ENCODE measurements at regions not wholly inside any gene's neighbourhood (a gene's known extent, or its start where the extent isn't known, plus 50 kb on each side); places are given as distances from the start of the nearest gene placed in this dataset.

DNA sequence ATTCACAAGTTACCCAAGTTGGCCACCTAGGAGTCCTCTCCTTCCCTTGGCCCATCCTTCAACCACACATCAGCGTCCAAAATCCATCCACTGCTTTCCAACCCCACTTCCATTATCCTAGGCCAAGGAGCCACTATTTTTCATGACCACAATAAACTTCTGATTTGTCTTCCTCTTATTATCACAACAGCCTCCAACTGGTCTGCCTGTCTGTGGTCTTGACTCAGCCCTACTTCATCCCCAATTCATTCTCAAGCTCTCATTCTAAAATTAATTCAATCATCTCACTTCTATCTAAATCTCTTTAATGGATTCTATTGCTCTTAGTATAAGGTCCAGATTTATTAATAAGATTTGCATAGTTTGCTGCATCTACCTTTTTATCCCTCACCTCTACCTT, 189.0 kb upstream of the PRDM1 start:
- TF ChIP-seq, protein P1, sequence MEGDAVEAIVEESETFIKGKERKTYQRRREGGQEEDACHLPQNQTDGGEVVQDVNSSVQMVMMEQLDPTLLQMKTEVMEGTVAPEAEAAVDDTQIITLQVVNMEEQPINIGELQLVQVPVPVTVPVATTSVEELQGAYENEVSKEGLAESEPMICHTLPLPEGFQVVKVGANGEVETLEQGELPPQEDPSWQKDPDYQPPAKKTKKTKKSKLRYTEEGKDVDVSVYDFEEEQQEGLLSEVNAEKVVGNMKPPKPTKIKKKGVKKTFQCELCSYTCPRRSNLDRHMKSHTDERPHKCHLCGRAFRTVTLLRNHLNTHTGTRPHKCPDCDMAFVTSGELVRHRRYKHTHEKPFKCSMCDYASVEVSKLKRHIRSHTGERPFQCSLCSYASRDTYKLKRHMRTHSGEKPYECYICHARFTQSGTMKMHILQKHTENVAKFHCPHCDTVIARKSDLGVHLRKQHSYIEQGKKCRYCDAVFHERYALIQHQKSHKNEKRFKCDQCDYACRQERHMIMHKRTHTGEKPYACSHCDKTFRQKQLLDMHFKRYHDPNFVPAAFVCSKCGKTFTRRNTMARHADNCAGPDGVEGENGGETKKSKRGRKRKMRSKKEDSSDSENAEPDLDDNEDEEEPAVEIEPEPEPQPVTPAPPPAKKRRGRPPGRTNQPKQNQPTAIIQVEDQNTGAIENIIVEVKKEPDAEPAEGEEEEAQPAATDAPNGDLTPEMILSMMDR (conservative IDR thresholded peaks at IDR 0.05) = no peak
- TF ChIP-seq EZH2 (IDR thresholded peaks at IDR 0.05; ENCODE audit: low read depth) = no peak

Data from PC-9 (cell line).